ENCODE measurements at regions not wholly inside any gene's neighbourhood (a gene's known extent, or its start where the extent isn't known, plus 50 kb on each side); places are given as distances from the start of the nearest gene placed in this dataset.
"Not testable (repeated sequence)": the region's sequence is repeated elsewhere in the genome, so short reads cannot be mapped to it uniquely, and the experiment has no call there.

GRCh38 chr6:137717074-137718073, 149.7 kb upstream of the TNFAIP3 start:
- DNase-seq = peak; percentile 67 to 93 (median 80)

GRCh38 chr6:137718903-137719302, 148.2 kb upstream of the TNFAIP3 start:
- not testable (repeated sequence) for DNase-seq

GRCh38 chr6:137722749-137723272, 144.2 kb upstream of the TNFAIP3 start:
- DNase-seq = no peak

- peak in 1 of 3 experiments; percentile 34 for DNase-seq
Observed at GRCh38 chr6:137723273-137724017, 143.6 kb upstream of the TNFAIP3 start.

- DNase-seq = peak in 1 of 3 experiments; percentile 42
Observed at GRCh38 chr6:137724018-137724403, 143.0 kb upstream of the TNFAIP3 start.

GRCh38 chr6:137724495-137725211, 142.4 kb upstream of the TNFAIP3 start:
- DNase-seq = no peak

GRCh38 chr6:137725949-137726348, 141.1 kb upstream of the TNFAIP3 start:
- no peak for DNase-seq

- no peak for DNase-seq
Observed at GRCh38 chr6:137726582-137726981, 140.5 kb upstream of the TNFAIP3 start.

GRCh38 chr6:137727216-137727765, 139.8 kb upstream of the TNFAIP3 start:
- DNase-seq = no peak

GRCh38 chr6:137728386-137729349, 138.4 kb upstream of the TNFAIP3 start:
- DNase-seq = peak in 1 of 3 experiments; percentile 22

GRCh38 chr6:137729866-137730629, 137.0 kb upstream of the TNFAIP3 start:
- DNase-seq = no peak

- DNase-seq = no peak
Observed at GRCh38 chr6:137731600-137731959, 135.5 kb upstream of the TNFAIP3 start.

GRCh38 chr6:137731960-137732616, 135.0 kb upstream of the TNFAIP3 start:
- no peak for DNase-seq

- DNase-seq = no peak
Observed at GRCh38 chr6:137733372-137733771, 133.7 kb upstream of the TNFAIP3 start.

- no peak for DNase-seq
Observed at GRCh38 chr6:137734005-137734874, 132.8 kb upstream of the TNFAIP3 start.

GRCh38 chr6:137734875-137735182, 132.2 kb upstream of the TNFAIP3 start:
- DNase-seq = no peak

- DNase-seq = peak in 1 of 3 experiments; percentile 7
Observed at GRCh38 chr6:137736048-137736818, 130.8 kb upstream of the TNFAIP3 start.

- DNase-seq = no peak
Observed at GRCh38 chr6:137736911-137737310, 130.1 kb upstream of the TNFAIP3 start.
